SH-SY5Y (cell line): ENCODE measurements at regions not wholly inside any gene's neighbourhood (a gene's known extent, or its start where the extent isn't known, plus 50 kb on each side); places are given as distances from the start of the nearest gene placed in this dataset.

Experiments
- GATA2 ChIP-seq: IDR thresholded peaks from 2 replicates; pipeline ENCODE4 v1.6.1; 2011; ENCODE audit warnings: mild to moderate bottlenecking, low read depth, low read length
- GATA3 ChIP-seq: IDR thresholded peaks from 2 replicates; pipeline ENCODE4 v1.6.1; 2011; ENCODE audit warnings: low read depth, mild to moderate bottlenecking, low read length, moderate library complexity

DNA sequence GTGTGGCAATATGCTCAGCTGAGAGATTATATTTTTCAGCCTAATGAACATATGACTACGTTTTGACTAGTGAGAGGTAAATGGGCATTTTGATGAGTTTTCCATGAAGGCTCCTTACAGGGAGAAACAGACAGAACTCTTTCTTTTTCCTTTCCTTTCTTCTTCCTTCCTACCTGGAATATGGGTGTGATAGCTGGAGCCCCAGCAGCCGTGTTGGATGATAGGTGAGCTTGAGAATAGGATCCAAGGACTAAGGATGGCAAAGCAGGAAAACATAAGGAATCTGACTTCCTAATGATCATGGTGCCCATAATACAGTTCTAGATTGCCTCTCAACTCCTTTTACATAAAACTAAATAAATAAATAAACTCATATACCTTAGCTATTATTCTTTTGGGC lies 124.0 kb downstream of the MAIP1 start:
- TF ChIP-seq GATA2 (no peak), GATA3 (no peak)
